GM10248 (cell line): ENCODE measurements at regions not wholly inside any gene's neighbourhood (a gene's known extent, or its start where the extent isn't known, plus 50 kb on each side); places are given as distances from the start of the nearest gene placed in this dataset.

ENCODE experiments used
- CTCF ChIA-PET: fragments of 300-600 bp; sonication (Branson Sonifier 250); formaldehyde crosslinking; extraction: SDS; loops from one replicate; lab custom pipeline; 2021; ENCODE audit warnings: antibody characterized with exemption; lab: Yijun Ruan, JAX
- POLR2A ChIA-PET: fragments of 350-650 bp; sonication (Branson Sonifier 250); formaldehyde crosslinking; extraction: SDS; loops from one replicate; lab custom pipeline; 2020; ENCODE audit warnings: antibody characterized with exemption; lab: Yijun Ruan, JAX
- DNase-seq: peaks from one replicate; pipeline ENCODE4 v3.0.0; 2012; ENCODE audit errors: extremely low spot score
- TF ChIP-seq, protein P1 (sequence below): IDR thresholded peaks from 2 replicates; pipeline ENCODE4 v1.5.1; 2012; ENCODE audit warnings: mild to moderate bottlenecking, low read depth; ENCODE audit errors: extremely low read depth, missing control alignments, control extremely low read depth

GRCh38 chr16:65445313-65446260, 323.7 kb upstream of the CDH11 start:
- ChIA-PET POLR2A (no interaction called here), CTCF (no interaction called here)
- TF ChIP-seq, protein P1, sequence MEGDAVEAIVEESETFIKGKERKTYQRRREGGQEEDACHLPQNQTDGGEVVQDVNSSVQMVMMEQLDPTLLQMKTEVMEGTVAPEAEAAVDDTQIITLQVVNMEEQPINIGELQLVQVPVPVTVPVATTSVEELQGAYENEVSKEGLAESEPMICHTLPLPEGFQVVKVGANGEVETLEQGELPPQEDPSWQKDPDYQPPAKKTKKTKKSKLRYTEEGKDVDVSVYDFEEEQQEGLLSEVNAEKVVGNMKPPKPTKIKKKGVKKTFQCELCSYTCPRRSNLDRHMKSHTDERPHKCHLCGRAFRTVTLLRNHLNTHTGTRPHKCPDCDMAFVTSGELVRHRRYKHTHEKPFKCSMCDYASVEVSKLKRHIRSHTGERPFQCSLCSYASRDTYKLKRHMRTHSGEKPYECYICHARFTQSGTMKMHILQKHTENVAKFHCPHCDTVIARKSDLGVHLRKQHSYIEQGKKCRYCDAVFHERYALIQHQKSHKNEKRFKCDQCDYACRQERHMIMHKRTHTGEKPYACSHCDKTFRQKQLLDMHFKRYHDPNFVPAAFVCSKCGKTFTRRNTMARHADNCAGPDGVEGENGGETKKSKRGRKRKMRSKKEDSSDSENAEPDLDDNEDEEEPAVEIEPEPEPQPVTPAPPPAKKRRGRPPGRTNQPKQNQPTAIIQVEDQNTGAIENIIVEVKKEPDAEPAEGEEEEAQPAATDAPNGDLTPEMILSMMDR: no peak
- DNase-seq: no peak

- CTCF ChIA-PET: interaction anchor here (1.4 kb wide), 1 partner anchor 12 kb away, joined by 3 read pairs; no protein-coding TSS in a partner anchor
- DNase-seq: no peak
- POLR2A ChIA-PET: no interaction called here
- TF ChIP-seq, protein P1: no peak
Measured at GRCh38 chr16:65441501-65441900, 319.6 kb upstream of the CDH11 start.

DNA sequence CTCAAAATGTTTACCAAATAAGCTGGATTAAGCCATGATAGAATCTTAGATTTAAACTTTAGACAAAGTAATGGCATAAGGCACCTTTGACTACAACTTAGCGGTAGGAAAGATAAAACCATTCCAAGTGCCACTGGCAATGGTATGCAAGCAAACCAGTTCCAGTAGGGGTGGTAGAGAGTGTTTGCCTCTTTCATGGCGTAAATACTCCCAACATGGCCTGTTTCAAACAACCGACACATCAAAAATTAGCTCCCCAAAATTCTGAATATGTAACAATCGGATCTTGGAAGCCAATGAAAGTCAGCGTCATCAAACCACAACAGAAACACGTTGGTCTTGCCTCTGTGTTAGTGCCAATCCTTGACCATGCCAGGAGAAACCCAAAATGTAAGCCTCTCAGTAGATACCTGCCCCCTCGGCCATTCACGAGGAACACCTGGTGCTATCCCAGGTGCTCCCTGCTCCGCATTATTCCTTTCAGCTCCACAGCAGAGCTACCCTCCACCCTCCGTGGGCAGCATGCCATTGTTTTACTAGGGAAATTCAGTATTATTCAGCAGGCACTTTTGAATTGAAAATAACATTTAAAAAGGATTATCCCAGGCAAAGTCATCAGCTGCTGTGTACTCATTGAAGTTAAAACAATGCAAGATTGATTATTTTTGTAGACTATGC, 307.8 kb upstream of the CDH11 start:
- no peak for DNase-seq
- ChIA-PET POLR2A (no interaction called here), CTCF (interaction anchor here (0.7 to 0.9 kb wide), 2 partner anchors 13 to 26 kb away, joined by 3 read pairs; no protein-coding TSS in a partner anchor)
- TF ChIP-seq, protein P1: no peak

DNA sequence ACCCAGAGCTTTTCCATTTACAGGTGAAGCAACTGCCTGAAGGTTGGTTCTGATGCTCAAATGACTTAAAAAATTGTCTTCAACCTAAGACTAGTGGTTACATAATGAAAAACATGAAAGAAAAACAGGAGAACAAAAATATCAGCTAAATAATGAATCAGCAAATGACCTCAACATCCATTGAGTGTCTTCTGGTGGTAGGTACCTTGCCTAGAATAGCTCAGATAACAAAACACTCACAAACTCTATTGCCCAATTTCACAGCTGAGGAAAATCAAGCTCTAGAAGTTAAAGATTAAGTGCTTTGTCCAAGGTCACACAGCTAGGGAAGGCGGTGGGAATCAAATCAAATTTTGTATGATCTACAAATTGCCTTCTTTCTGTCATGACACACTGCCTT, 304.6 kb upstream of the CDH11 start:
- no peak for DNase-seq
- POLR2A ChIA-PET: no interaction called here
- CTCF ChIA-PET: interaction anchor here (1.2 kb wide), 1 partner anchor 8 kb away, joined by 3 read pairs; no protein-coding TSS in a partner anchor
- TF ChIP-seq, protein P1: no peak

DNA sequence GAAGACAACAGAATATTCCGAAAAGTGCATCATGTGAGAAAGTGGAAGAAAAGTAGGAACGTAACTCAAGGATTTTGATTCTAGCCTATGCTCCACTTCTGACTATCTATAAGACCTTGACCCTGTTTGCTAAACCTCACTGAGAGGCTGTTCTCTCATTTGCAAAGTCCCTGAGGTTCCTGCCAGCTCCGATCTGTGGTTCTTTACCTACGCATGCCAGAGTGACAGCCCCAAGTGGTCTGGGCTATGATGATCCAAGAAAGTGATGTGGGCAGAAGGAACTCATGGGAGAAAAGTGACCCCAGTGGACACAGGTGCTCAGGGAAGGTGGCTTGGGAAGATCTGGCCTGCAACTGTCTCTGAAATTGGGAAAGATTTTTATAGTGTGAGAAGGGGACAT, 301.1 kb upstream of the CDH11 start:
- TF ChIP-seq, protein P1: no peak
- DNase-seq: no peak
- CTCF ChIA-PET: interaction anchor here (1.3 kb wide), 1 partner anchor 14 kb away, joined by 5 read pairs; no protein-coding TSS in a partner anchor
- POLR2A ChIA-PET: no interaction called here

- ChIA-PET CTCF (no interaction called here), POLR2A (no interaction called here)
- DNase-seq: no peak
- TF ChIP-seq, protein P1: no peak
Measured at GRCh38 chr16:65421596-65421995, 299.7 kb upstream of the CDH11 start.
